ENCODE measurements at regions not wholly inside any gene's neighbourhood (a gene's known extent, or its start where the extent isn't known, plus 50 kb on each side); places are given as distances from the start of the nearest gene placed in this dataset.

DNA sequence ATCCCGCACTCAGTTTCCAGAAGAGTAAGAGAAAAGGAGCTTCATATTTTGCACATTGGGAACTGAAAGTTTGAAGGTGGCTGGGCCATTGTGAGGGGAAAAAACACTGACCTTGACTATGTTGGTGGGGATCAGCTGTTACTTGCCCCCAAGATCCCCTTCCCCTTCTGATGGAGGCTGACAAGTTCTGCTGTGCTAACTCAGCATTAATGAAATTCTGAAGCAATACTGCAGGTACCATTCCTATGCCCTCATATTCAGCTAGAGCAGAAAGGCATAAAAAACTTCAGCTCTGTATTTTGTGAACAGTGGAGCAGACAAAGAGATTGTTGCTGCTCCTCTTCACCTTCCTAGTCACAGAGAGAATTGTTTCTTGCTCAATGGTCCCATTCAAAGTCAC lies 1013.8 kb upstream of the C9orf72 start:
- TF ChIP-seq POLR2A (IDR thresholded peaks at IDR 0.05; ENCODE audit: low read depth, low read length) (no peak), MYC (IDR thresholded peaks at IDR 0.05; ENCODE audit: low read depth, low read length) (no peak)
- TF ChIP-seq, protein P1, sequence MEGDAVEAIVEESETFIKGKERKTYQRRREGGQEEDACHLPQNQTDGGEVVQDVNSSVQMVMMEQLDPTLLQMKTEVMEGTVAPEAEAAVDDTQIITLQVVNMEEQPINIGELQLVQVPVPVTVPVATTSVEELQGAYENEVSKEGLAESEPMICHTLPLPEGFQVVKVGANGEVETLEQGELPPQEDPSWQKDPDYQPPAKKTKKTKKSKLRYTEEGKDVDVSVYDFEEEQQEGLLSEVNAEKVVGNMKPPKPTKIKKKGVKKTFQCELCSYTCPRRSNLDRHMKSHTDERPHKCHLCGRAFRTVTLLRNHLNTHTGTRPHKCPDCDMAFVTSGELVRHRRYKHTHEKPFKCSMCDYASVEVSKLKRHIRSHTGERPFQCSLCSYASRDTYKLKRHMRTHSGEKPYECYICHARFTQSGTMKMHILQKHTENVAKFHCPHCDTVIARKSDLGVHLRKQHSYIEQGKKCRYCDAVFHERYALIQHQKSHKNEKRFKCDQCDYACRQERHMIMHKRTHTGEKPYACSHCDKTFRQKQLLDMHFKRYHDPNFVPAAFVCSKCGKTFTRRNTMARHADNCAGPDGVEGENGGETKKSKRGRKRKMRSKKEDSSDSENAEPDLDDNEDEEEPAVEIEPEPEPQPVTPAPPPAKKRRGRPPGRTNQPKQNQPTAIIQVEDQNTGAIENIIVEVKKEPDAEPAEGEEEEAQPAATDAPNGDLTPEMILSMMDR (IDR thresholded peaks at IDR 0.05; ENCODE audit: extremely low read depth in 1 of 2, insufficient read depth in 1 of 2, low read depth in 1 of 2, low read length in 2 of 2) = no peak
